CD4-positive, alpha-beta memory T cell (primary cell): ENCODE measurements at regions not wholly inside any gene's neighbourhood (a gene's known extent, or its start where the extent isn't known, plus 50 kb on each side); places are given as distances from the start of the nearest gene placed in this dataset.

Source experiments
- CTCF ChIA-PET: fragments of 350-600 bp; sonication (Branson Sonifier 250); formaldehyde crosslinking; loops from one replicate; lab custom pipeline; 2021; ENCODE audit warnings: inconsistent platforms; ENCODE audit not compliant: partially characterized antibody; lab: Charles Lee
- POLR2A ChIA-PET: fragments of 350-600 bp; sonication (Branson Sonifier 250); formaldehyde crosslinking; loops from one replicate; lab custom pipeline; 2021; ENCODE audit not compliant: partially characterized antibody; lab: Charles Lee
- DNase-seq, 5 donors: peaks; one replicate each; pipeline versions ENCODE4 v3.0.0 to v3.0.0-alpha.2; 2020 to 2022; ENCODE audit warnings: mixed read lengths in 1 of 5
- H3K27ac ChIP-seq: one replicate; pipeline ENCODE4 v1.7.0; 2013; ENCODE audit warnings: low read depth, low read length
- H3K27me3 ChIP-seq: 2 replicates; pipeline ENCODE4 v1.7.0; 2013; ENCODE audit warnings: mild to moderate bottlenecking, low read length, moderate library complexity; ENCODE audit not compliant: insufficient read depth
- H3K36me3 ChIP-seq: 2 replicates; pipeline ENCODE4 v1.7.0; 2013; ENCODE audit warnings: mild to moderate bottlenecking, low read length, moderate library complexity; ENCODE audit not compliant: insufficient read depth
- H3K4me1 ChIP-seq: 2 replicates; pipeline ENCODE4 v1.7.0; 2013; ENCODE audit warnings: mild to moderate bottlenecking, low read length, moderate library complexity; ENCODE audit not compliant: insufficient read depth
- H3K4me3 ChIP-seq, 2 donors: one replicate each; pipeline ENCODE4 v1.7.0; 2013; ENCODE audit warnings: low read length in 2 of 2, mild to moderate bottlenecking in 1 of 2
- H3K9me3 ChIP-seq, 2 donors: one replicate each; pipeline ENCODE4 v1.7.0; 2013; ENCODE audit warnings: low read length in 2 of 2, control low read depth in 1 of 2; ENCODE audit not compliant: control insufficient read depth in 1 of 2
- H3K27ac Mint-ChIP-seq, 7 donors: one replicate each; pipeline ENCODE4 v1.8.0; 2020 to 2021; ENCODE audit warnings: mixed read lengths in 7 of 7, mild to moderate bottlenecking in 6 of 7, inconsistent platforms in 3 of 7, moderate library complexity in 3 of 7
- H3K27me3 Mint-ChIP-seq, 2 donors: one replicate each; pipeline ENCODE4 v1.8.0; 2020 to 2021; ENCODE audit warnings: mixed read lengths in 2 of 2
- H3K36me3 Mint-ChIP-seq, 2 donors: one replicate each; pipeline ENCODE4 v1.8.0; 2020 to 2021; ENCODE audit warnings: mixed read lengths in 2 of 2, inconsistent platforms in 1 of 2, mild to moderate bottlenecking in 1 of 2
- H3K4me1 Mint-ChIP-seq, 4 donors: one replicate each; pipeline ENCODE4 v1.8.0; 2020 to 2021; ENCODE audit warnings: mixed read lengths in 4 of 4, mild to moderate bottlenecking in 1 of 4
- H3K4me3 Mint-ChIP-seq, 8 donors: one replicate each; pipeline ENCODE4 v1.8.0; 2020 to 2021; ENCODE audit warnings: mixed read lengths in 8 of 8, mild to moderate bottlenecking in 7 of 8, moderate library complexity in 6 of 8, inconsistent platforms in 3 of 8
- H3K9me3 Mint-ChIP-seq, 8 donors: one replicate each; pipeline ENCODE4 v1.8.0; 2020 to 2021; ENCODE audit warnings: mixed read lengths in 8 of 8, mild to moderate bottlenecking in 5 of 8, inconsistent platforms in 3 of 8, moderate library complexity in 1 of 8
- intact Hi-C: fragments of 100-400 bp; cut with micrococcal nuclease; formaldehyde crosslinking; loops from one replicate; pipeline ENCODE4 v1.15.1; 2023

DNA sequence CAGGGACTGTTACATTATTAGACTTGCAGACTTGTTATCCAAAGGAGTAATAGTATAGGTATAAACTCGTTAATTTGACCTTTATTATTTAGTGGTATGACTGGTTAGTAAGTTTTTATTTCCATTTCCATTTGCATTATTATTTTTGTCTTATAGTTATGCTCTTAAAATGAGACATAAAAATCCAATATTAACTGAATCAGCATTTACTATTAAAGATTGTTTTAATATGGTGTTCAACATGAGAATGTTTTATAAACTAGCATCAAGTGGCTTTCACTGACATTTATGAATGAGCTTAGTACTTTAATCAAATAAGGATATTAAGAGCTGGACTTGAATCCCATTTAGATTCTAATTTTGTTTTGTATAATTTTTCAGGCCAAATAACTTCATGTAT, 228.1 kb upstream of the HAND2 start:
- H3K27ac ChIP-seq = no peak overlapping the region
- Mint-ChIP-seq H3K4me3 (no peak overlapping the region), H3K4me1 (no peaks in the 10 kb centered on the region), H3K27ac (no peak overlapping the region), H3K9me3 (no peaks in the 10 kb centered on the region), H3K27me3 (no peaks in the 10 kb centered on the region), H3K36me3 (no peaks in the 10 kb centered on the region)
- no peak for DNase-seq
- H3K4me3 ChIP-seq = no peak overlapping the region
- intact Hi-C loops = no loop called here
- CTCF ChIA-PET = no interaction called here
- H3K36me3 ChIP-seq = no peaks in the 10 kb centered on the region
- no peaks in the 10 kb centered on the region for H3K4me1 ChIP-seq
- H3K9me3 ChIP-seq = no peaks in the 10 kb centered on the region
- H3K27me3 ChIP-seq = no peaks in the 10 kb centered on the region
- POLR2A ChIA-PET = no interaction called here

DNA sequence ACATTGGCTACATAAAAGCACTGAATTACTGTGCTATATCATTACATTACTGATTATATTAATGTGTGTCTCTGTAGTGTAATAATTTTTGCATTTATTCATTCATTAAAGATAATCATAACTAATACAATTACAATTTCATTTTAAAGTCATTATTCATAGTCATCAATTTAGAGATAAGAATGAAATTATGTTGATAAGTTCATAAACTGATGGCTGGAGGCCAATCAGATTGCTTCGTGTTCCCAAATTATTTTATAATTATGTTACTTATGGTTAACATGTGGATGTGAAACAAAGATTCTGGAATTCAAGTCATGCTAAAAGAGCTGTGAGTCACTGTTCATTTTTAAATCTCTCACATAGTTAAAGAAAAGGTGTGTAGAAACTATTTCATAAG, 223.4 kb upstream of the HAND2 start:
- no peak for DNase-seq
- no peak overlapping the region for H3K4me3 Mint-ChIP-seq
- Histone ChIP-seq H3K9me3 (no peaks in the 10 kb centered on the region), H3K4me1 (no peaks in the 10 kb centered on the region), H3K27me3 (no peaks in the 10 kb centered on the region), H3K4me3 (no peak overlapping the region), H3K36me3 (no peaks in the 10 kb centered on the region), H3K27ac (no peak overlapping the region)
- CTCF ChIA-PET = no interaction called here
- POLR2A ChIA-PET = no interaction called here
- no peaks in the 10 kb centered on the region for H3K36me3 Mint-ChIP-seq
- no peaks in the 10 kb centered on the region for H3K9me3 Mint-ChIP-seq
- H3K4me1 Mint-ChIP-seq = no peaks in the 10 kb centered on the region
- intact Hi-C loops = no loop called here
- no peaks in the 10 kb centered on the region for H3K27me3 Mint-ChIP-seq
- H3K27ac Mint-ChIP-seq = no peak overlapping the region

DNA sequence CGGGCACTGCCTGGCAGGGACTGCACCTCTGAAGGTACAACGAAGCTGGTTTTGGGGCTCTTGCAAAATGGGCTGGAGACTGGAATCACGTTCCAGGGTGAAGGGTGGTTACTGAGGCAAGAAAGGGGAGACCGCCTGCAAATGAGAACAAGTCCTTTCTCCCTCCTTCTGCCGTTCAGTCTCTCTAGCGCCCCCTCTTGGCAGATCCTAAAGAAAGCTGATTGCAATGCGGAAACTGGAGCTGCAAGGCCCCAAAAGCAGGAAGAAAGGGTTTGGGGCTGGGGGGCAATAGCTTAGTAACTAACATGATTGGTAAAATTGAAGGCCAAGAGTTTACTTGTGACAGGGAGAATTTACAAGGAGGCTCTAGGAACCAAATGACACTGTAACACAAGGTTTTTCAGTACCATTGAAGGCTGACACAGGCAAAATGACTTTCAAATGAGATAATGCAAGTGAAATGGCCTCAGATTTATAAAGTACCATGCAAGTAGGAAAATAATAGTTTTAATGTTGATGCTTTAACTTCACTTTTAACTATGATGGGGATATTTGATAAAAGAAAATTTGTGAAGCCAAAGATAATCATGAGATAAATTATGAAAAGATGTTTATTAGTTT, 222.7 kb upstream of the HAND2 start:
- Histone ChIP-seq H3K9me3 (no peaks in the 10 kb centered on the region), H3K4me3 (no peak overlapping the region), H3K27ac (no peak overlapping the region), H3K4me1 (no peaks in the 10 kb centered on the region), H3K27me3 (no peaks in the 10 kb centered on the region), H3K36me3 (no peaks in the 10 kb centered on the region)
- ChIA-PET CTCF (interaction anchor here (0.8 to 1.3 kb wide), 2 partner anchors 244 to 739 kb away, joined by 3 read pairs; no protein-coding TSS in a partner anchor), POLR2A (no interaction called here)
- no peaks in the 10 kb centered on the region for H3K4me1 Mint-ChIP-seq
- H3K9me3 Mint-ChIP-seq = no peaks in the 10 kb centered on the region
- H3K36me3 Mint-ChIP-seq = no peaks in the 10 kb centered on the region
- no peak overlapping the region for H3K27ac Mint-ChIP-seq
- intact Hi-C loops = no loop called here
- DNase-seq = peak in 1 of 5 donors; percentile 2
- H3K4me3 Mint-ChIP-seq = no peak overlapping the region
- H3K27me3 Mint-ChIP-seq = no peaks in the 10 kb centered on the region

DNA sequence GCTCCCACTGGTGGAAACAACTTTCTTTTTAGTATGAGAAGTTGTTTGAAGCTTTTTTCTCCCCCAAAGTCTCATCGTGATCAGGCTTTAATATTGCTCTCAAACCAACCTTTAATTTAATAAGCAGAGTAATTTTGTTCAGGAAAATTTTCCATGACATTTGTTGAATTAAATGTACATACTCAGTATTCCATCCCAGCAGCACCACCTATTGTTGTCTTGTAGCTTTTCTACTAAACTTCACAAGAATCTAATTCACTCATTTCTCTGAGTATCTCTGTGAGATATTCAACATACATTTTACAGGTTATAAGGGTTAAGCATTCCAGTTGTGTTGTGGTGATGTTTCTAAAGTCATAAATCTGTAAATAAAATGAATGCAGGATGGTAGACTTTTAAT, 218.3 kb upstream of the HAND2 start:
- Histone ChIP-seq H3K9me3 (no peaks in the 10 kb centered on the region), H3K4me3 (no peak overlapping the region), H3K36me3 (no peaks in the 10 kb centered on the region), H3K4me1 (no peaks in the 10 kb centered on the region), H3K27me3 (no peaks in the 10 kb centered on the region), H3K27ac (no peak overlapping the region)
- H3K36me3 Mint-ChIP-seq = no peaks in the 10 kb centered on the region
- DNase-seq = no peak
- H3K4me3 Mint-ChIP-seq = no peak overlapping the region
- peaks cover 0 to 4% (median 0%) of the 10 kb centered on the region in 8 donors for H3K9me3 Mint-ChIP-seq
- H3K27me3 Mint-ChIP-seq = no peaks in the 10 kb centered on the region
- no peaks in the 10 kb centered on the region for H3K4me1 Mint-ChIP-seq
- intact Hi-C loops = no loop called here
- ChIA-PET CTCF (no interaction called here), POLR2A (no interaction called here)
- H3K27ac Mint-ChIP-seq = no peak overlapping the region

DNA sequence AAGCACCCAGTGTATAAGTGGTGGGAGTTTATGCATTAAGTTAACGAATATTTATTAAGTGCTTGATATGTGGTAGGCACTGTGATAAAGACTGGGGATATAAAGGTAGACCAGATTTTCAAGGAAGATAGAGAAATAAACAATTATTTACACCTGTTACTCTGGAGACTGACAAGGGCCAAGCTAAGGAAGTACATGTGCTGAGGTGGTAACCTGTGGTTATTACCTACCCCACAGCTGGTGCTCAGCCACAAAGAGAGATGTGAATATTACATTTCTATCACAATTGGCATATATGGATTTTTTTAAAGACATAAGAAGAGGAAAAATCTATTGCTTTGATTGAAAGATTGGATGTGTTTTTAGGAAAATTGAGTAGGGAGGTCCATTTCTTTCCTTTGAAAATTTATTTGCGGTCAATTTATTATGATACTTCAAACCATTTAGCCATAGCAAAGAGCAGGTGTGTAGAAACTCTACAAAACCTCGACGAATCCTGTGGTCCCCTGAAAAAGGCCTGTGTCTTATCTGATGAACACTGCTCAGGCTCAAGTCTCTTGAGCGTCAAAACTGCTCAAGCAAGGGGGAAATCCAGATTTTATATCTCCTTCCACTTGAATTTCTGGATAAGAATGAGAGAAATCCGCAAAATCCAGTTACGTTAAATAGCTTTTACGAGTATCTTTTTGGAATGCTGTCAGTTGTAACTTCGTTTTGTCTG, 217.7 kb upstream of the HAND2 start:
- Histone ChIP-seq H3K27ac (no peak overlapping the region), H3K4me3 (no peak overlapping the region), H3K36me3 (no peaks in the 10 kb centered on the region), H3K9me3 (no peaks in the 10 kb centered on the region), H3K27me3 (no peaks in the 10 kb centered on the region), H3K4me1 (no peaks in the 10 kb centered on the region)
- H3K4me3 Mint-ChIP-seq = no peak overlapping the region
- H3K27me3 Mint-ChIP-seq = no peaks in the 10 kb centered on the region
- H3K27ac Mint-ChIP-seq = no peak overlapping the region
- peaks cover 0 to 4% (median 0%) of the 10 kb centered on the region in 8 donors for H3K9me3 Mint-ChIP-seq
- POLR2A ChIA-PET = no interaction called here
- intact Hi-C loops = no loop called here
- CTCF ChIA-PET = no interaction called here
- DNase-seq = no peak
- H3K36me3 Mint-ChIP-seq = no peaks in the 10 kb centered on the region
- no peaks in the 10 kb centered on the region for H3K4me1 Mint-ChIP-seq

DNA sequence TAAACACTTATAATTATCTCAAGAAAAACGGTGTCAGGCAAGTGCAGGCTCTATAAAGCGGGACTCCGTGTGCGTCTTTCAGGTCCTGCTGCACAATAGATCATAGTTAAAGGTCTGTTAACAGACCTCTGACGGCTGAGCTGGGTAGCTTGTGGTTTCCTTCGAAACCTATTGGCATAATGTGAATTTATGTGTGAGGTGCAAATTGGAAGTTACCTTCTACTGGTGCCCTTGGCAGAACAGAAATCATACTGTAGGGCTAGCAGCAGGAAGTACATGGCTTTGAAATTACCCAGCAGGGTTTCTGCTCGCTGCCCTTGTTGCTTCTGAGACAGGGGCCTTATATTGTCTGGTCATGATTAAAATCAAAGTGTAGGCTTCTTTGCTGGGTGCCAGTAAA, 216.4 kb upstream of the HAND2 start:
- Histone ChIP-seq H3K36me3 (no peaks in the 10 kb centered on the region), H3K9me3 (no peaks in the 10 kb centered on the region), H3K27me3 (no peaks in the 10 kb centered on the region), H3K4me3 (no peak overlapping the region), H3K27ac (no peak overlapping the region), H3K4me1 (no peaks in the 10 kb centered on the region)
- intact Hi-C loops = no loop called here
- no peak overlapping the region for H3K27ac Mint-ChIP-seq
- no peak for DNase-seq
- no peaks in the 10 kb centered on the region for H3K36me3 Mint-ChIP-seq
- H3K4me1 Mint-ChIP-seq = no peaks in the 10 kb centered on the region
- ChIA-PET POLR2A (no interaction called here), CTCF (no interaction called here)
- H3K27me3 Mint-ChIP-seq = no peaks in the 10 kb centered on the region
- no peak overlapping the region for H3K4me3 Mint-ChIP-seq
- H3K9me3 Mint-ChIP-seq = peaks cover 0 to 4% (median 0%) of the 10 kb centered on the region in 8 donors

DNA sequence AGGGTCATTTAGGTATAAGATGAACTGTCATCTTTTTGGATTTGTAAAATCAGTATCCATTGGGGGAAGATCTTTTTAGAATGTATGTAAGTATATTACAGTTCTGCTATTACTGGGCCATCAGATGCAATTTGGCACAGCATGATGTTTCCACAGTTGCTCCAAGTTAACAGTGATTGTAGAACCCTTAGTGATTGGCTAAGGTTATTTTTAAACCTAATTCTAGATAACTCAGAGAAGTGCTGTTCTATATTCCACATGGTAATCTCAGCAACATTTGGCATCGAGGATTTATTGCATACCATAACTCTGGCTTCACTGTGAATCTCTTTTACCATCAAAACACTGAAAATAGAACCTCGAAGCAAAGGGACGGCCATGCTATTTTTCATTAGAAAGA, 215.7 kb upstream of the HAND2 start:
- ChIA-PET POLR2A (no interaction called here), CTCF (no interaction called here)
- Mint-ChIP-seq H3K36me3 (no peaks in the 10 kb centered on the region), H3K4me1 (no peaks in the 10 kb centered on the region), H3K27ac (no peak overlapping the region), H3K9me3 (peaks cover 0 to 4% (median 0%) of the 10 kb centered on the region in 8 donors), H3K27me3 (no peaks in the 10 kb centered on the region), H3K4me3 (no peak overlapping the region)
- Histone ChIP-seq H3K27ac (no peak overlapping the region), H3K4me1 (no peaks in the 10 kb centered on the region), H3K4me3 (no peak overlapping the region), H3K27me3 (no peaks in the 10 kb centered on the region), H3K36me3 (no peaks in the 10 kb centered on the region), H3K9me3 (no peaks in the 10 kb centered on the region)
- intact Hi-C loops = no loop called here
- no peak for DNase-seq
